Astrocyte (in vitro differentiated cells and primary cell): ENCODE measurements at regions not wholly inside any gene's neighbourhood (a gene's known extent, or its start where the extent isn't known, plus 50 kb on each side); places are given as distances from the start of the nearest gene placed in this dataset.
"Not testable (repeated sequence)": the region's sequence is repeated elsewhere in the genome, so short reads cannot be mapped to it uniquely, and the experiment has no call there.

Experiments used
- CTCF ChIP-seq: IDR thresholded peaks from 2 replicates; pipeline ENCODE4 v1.5.1; 2011; ENCODE audit warnings: low read depth, mild to moderate bottlenecking, inconsistent platforms, low read length, moderate library complexity; ENCODE audit not compliant: insufficient read depth
- EZH2 ChIP-seq: IDR thresholded peaks from 2 replicates; pipeline ENCODE4 v1.6.1; 2012; ENCODE audit warnings: mild to moderate bottlenecking, low read length, inconsistent platforms; ENCODE audit not compliant: insufficient read depth

- not testable (repeated sequence) for TF ChIP-seq CTCF, EZH2
Measured at GRCh38 chr1:229865321-229865720, 201.7 kb upstream of the GALNT2 start.
